Kidney capillary endothelial cell (primary cell): ENCODE measurements at regions not wholly inside any gene's neighbourhood (a gene's known extent, or its start where the extent isn't known, plus 50 kb on each side); places are given as distances from the start of the nearest gene placed in this dataset.

Source experiments
- DNase-seq: peaks from one replicate; pipeline ENCODE4 v3.0.0-alpha.2; 2018; ENCODE audit warnings: low spot score

DNA sequence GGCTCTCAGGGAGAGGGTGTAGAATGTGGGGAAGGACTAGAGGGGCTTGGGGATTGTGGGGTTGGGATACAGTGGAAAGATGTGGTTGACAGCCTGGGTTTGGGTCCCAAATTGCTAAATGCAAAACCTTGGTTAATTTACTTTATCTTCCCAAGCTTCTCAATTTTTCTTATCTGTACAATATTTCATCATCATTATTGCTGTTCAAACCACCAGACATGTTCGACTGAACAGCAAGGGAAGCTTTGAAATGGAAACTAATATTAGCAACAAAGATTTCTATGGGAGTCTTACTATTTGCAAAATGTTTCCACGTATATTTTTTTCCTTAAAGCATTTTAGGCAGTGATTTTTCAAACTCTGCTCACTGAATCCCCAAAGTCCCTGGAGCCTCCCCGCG is 67.0 kb upstream of the KAZN start:
- no peak for DNase-seq

DNA sequence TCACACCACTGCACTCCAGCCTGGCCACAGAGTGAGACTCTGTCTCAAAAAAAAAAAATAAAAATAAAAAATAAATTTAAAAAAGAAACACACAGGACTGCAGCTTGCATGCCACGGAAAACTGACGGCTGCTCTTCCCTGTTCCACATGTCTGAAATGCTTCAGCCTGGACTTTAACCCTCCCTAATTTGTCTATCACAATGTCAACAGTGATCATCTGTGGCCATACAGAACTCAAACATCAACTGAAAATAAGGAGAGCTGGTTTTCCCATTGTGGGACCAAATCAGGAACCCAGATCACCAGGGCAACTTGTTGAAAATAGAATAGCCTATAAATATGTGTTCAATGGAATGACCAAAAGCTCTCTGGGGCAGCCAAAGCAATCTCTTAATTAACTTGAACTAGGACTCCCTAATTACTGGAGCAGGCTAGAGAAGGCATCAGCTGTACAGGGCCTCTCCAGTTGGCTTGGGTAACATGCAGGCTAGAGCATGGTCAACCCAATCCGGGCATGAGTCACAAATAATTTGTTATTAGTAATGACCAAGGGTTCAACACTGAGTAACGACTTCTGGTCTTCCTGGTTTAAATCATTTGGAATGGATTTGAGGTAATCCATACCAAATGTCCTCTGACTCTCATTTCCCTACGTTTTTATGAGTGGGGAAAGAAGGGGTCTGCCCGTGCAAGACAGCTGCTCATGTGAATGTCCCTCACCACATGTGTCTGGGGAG is 62.7 kb upstream of the KAZN start:
- DNase-seq, result no peak

DNA sequence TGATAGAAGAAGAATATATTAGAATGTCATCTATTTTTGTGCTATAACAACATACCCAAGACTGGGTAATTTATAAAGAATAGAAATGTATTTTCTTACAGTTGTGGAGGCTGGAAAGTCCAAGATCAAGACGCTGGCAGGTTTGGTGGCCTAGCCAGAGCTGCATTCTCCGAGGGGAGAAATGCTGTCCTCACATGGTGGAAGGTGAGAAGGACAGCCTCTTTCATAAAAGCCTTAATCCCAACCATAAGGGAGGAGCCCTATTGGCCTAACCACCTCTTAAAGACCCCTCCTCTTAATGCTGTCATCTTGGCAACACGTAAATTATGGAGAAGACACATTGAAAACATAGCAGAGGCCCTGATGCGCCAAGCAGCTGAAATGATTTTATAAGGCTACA is 60.1 kb upstream of the KAZN start:
- DNase-seq, result no peak

DNA sequence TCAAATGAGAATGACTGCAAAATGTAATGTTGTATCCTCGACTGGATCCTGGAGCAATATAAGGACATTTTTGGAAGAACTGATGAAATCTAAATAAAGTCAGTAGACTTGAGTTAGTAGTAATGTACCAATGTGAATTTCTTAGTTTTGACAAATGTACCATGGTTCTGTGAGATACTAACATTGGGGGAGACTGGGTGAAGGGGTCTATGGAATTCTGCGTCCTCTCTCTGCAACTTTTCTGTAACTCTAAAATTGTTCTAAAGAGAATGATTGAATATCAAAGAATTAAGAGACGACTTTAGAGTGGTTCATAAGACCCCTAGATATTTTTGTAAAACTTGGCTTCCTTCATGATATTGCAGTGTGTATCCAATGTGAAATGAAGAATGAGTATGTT is 59.2 kb upstream of the KAZN start:
- no peak for DNase-seq

DNA sequence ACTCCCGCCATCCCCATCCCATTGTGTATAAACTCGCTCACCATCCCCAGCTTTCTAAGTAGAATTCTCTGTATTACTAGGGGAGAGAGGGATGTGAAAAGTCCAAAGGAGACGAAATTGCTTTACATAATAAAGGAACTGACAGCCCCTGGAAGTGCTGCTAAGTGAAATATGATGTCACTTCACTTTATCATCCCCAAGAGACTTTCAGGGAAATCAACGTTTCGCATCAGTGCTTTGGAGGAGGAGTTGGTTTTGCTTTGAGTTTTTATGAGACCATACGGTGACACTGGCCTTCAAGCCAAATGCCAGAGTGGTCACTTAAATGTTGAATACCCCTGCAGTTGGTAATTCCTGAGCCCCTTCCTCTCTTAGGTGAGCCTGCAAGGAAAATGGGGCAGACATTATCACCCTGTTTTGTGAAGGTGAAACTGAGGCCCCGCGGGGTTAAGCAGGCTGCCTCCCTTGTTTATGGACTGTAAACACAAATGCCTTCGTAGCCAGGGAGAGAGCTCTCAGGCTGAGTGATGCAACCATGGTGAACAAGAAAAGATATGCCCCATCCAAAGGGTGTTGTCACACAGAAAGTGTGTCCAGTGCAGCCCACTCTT is 58.4 kb upstream of the KAZN start:
- no peak for DNase-seq

DNA sequence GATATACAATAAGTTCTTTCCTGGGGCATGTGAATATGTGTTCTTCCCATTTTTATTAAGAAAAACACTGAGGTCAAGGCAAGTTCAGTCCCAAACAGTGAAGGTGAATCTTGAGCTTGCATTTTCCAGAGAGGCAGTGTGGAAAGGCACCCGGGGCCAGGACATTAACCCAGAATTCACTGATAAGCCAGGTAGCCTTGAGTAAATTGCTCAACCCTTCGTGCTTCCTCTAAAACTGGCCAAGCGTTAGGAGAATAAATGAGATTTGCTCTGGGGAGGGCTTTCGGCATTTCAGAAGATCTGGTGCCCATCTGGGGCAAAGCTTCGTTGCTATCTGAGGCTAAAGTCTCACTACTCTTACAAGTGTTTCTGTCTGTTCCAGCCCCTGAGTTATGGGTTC is 57.1 kb upstream of the KAZN start:
- no peak for DNase-seq

DNA sequence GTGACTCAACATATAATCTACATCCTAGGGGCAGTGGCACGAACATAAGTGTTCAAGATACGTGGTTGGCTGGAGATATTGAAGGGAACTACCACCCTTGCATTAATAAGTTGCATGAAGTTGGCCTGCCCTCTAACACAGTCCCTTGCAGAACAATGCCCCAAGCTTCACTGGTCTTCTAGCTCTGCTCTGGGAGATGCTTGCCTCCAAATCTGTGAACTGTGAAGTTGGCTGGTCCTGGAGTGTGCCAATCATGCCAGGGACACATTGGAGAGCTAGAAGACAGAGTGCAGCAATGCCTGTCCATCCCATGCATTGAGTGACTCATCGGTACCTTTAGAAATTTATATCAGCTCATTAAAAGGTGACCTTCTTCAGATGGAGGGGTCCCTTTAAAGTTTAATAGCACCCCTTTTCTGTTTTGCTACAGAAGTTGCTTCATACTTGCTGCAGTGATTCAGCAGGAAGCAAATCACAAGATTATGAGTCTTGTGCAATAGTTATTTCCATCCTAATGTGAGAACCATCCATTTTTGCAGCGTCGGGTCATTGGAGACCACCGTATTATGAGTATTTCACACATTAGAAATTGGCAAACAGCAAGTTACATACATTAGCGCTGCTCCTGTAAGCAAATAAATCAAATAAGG is 55.2 kb upstream of the KAZN start:
- no peak for DNase-seq

DNA sequence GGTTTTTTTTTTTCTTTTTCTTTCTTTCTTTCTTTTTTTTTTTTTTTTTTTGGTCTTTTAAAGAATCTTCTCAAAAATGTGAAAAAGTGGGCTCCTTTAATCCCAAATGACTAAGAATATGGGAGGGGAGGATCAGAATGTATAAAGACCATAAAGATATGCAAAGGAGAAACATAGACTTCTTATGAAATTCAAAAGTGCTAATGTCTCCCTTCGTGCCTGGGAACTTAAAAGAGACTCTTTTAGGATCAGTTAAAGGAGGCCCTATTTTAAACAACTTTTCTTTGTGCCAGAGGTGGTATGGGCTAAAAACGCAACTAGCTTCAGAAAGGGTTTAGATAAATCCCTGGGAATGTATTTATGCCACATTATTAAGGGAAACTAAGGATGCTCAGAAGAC is 54.2 kb upstream of the KAZN start:
- DNase-seq, result no peak

DNA sequence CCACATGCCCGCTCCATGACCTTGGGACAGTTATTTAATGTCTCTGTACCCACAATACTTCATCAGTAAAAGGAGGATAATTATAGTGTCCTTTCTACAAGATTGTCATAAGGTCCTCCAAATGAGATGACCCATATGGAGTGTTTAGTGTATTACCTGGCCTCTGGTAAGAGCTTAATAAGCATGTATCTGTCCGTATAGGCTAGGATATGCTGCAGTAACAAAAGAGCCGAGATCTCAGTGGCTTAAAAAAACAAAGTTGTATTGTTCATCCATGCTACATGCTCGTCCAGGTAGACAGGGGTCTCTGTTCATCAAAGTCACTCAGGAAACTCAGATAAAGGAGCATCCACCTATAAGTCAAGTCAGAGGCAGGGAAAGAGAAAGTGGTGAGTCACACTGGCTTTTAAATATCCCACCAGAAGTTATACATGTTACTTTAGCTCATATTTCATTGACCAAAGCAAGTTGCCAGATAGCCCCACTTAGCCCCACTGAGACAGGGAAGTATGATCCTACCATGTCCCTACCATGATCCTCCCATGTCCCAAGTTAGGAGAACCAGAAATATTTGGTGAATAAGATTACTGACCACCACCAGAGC is 53.0 kb upstream of the KAZN start:
- DNase-seq, result no peak

DNA sequence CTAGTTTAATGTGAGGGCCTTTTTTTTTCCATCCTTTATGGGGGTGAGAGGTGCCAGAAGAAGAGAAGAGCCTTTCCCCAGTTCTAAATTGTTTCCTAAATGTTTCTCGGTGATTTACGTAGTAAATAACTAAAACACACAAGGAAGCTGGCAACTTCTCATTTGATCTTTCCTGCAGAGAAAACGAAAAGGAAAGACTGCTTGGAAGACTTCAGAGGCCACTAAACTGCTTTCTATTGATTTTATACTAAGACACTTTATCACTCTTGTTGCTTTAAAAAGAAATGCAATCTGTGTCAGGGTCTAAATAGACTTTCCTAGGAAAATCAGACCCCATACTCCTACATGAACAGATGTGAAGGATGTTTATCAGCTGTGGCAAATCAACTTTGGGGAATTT is 52.1 kb upstream of the KAZN start:
- no peak for DNase-seq
